ENCODE measurements at regions not wholly inside any gene's neighbourhood (a gene's known extent, or its start where the extent isn't known, plus 50 kb on each side); places are given as distances from the start of the nearest gene placed in this dataset.

- DNase-seq (ENCODE audit: low spot score), result no peak
These were observed 312.4 kb upstream of the NEBL start for GRCh38 chr10:21209495-21209894.

- DNase-seq (ENCODE audit: low spot score), result no peak
These were observed 311.7 kb upstream of the NEBL start for GRCh38 chr10:21208666-21209316.

- DNase-seq (ENCODE audit: low spot score), result no peak
These were observed 310.9 kb upstream of the NEBL start for GRCh38 chr10:21207852-21208646.

- no peak for DNase-seq (ENCODE audit: low spot score)
These were observed 308.2 kb upstream of the NEBL start for GRCh38 chr10:21205328-21205727.

GRCh38 chr10:21203473-21204107 is 306.5 kb upstream of the NEBL start:
- no peak for DNase-seq (ENCODE audit: low spot score)

GRCh38 chr10:21202776-21203462 is 305.8 kb upstream of the NEBL start:
- DNase-seq (ENCODE audit: low spot score), result no peak

GRCh38 chr10:21199501-21199900 is 302.4 kb upstream of the NEBL start:
- no peak for DNase-seq (ENCODE audit: low spot score)

GRCh38 chr10:21197838-21198237 is 300.7 kb upstream of the NEBL start:
- DNase-seq (ENCODE audit: low spot score), result no peak

- DNase-seq (ENCODE audit: low spot score), result no peak
These were observed 299.8 kb upstream of the NEBL start for GRCh38 chr10:21196822-21197395.

GRCh38 chr10:21195252-21195651 is 298.1 kb upstream of the NEBL start:
- DNase-seq (ENCODE audit: low spot score), result no peak

GRCh38 chr10:21194510-21194993 is 297.4 kb upstream of the NEBL start:
- DNase-seq (ENCODE audit: low spot score), result no peak

GRCh38 chr10:21193196-21193595 is 296.1 kb upstream of the NEBL start:
- no peak for DNase-seq (ENCODE audit: low spot score)

- no peak for DNase-seq (ENCODE audit: low spot score)
These were observed 294.4 kb upstream of the NEBL start for GRCh38 chr10:21191512-21191911.

GRCh38 chr10:21184984-21185383 is 287.9 kb upstream of the NEBL start:
- DNase-seq (ENCODE audit: low spot score), result no peak

- no peak for DNase-seq (ENCODE audit: low spot score)
These were observed 287.1 kb upstream of the NEBL start for GRCh38 chr10:21184216-21184615.

GRCh38 chr10:21183025-21183424 is 285.9 kb upstream of the NEBL start:
- no peak for DNase-seq (ENCODE audit: low spot score)

GRCh38 chr10:21181451-21181850 is 284.3 kb upstream of the NEBL start:
- no peak for DNase-seq (ENCODE audit: low spot score)

- DNase-seq (ENCODE audit: low spot score), result no peak
These were observed 283.5 kb upstream of the NEBL start for GRCh38 chr10:21180604-21181003.

GRCh38 chr10:21176934-21177480 is 279.9 kb upstream of the NEBL start:
- no peak for DNase-seq (ENCODE audit: low spot score)

- DNase-seq (ENCODE audit: low spot score), result no peak
These were observed 278.7 kb upstream of the NEBL start for GRCh38 chr10:21175797-21176196.

Data from SK-N-DZ (cell line).